Common myeloid progenitor, CD34-positive (primary cell): ENCODE measurements at regions not wholly inside any gene's neighbourhood (a gene's known extent, or its start where the extent isn't known, plus 50 kb on each side); places are given as distances from the start of the nearest gene placed in this dataset.

Experiments
- CTCF ChIA-PET: fragments of 350-600 bp; sonication (Branson Sonifier 250); formaldehyde crosslinking; loops from one replicate; lab custom pipeline; 2021; ENCODE audit warnings: antibody characterized with exemption; lab: Charles Lee
- POLR2A ChIA-PET: fragments of 350-600 bp; sonication (Branson Sonifier 250); formaldehyde crosslinking; loops from one replicate; lab custom pipeline; 2021; ENCODE audit warnings: antibody characterized with exemption; lab: Charles Lee
- DNase-seq, 3 donors: peaks; one replicate each; pipeline versions ENCODE4 v3.0.0 to v3.0.0-alpha.2; 2013
- H3K27ac ChIP-seq, 2 experiments: 1 replicate in 1 of 2; 2 replicates in 1 of 2; pipeline ENCODE4 v1.7.0; 2013; ENCODE audit warnings: inconsistent platforms in 2 of 2, low read length in 2 of 2, mild to moderate bottlenecking in 2 of 2, low read depth in 1 of 2, moderate library complexity in 1 of 2; ENCODE audit not compliant: severe bottlenecking in 2 of 2, insufficient read depth in 1 of 2, poor library complexity in 1 of 2
- H3K27me3 ChIP-seq, 5 experiments: replicated peaks in 2 of 5; 1 replicate in 3 of 5; 2 replicates in 2 of 5; pipeline versions ENCODE4 v1.6.1 to v1.7.0; 2013; ENCODE audit warnings: low read length in 4 of 5, mild to moderate bottlenecking in 2 of 5, moderate library complexity in 2 of 5, inconsistent platforms in 1 of 5; ENCODE audit not compliant: insufficient read depth in 5 of 5, control insufficient read depth in 4 of 5
- H3K36me3 ChIP-seq, 4 experiments: 1 replicate in 2 of 4; 2 replicates in 2 of 4; pipeline versions ENCODE4 v1.6.1 to v1.7.0; 2013; ENCODE audit warnings: low read length in 3 of 4, control low read depth in 1 of 4, mild to moderate bottlenecking in 1 of 4; ENCODE audit not compliant: control insufficient read depth in 4 of 4, insufficient read depth in 4 of 4
- H3K4me1 ChIP-seq, 4 experiments: 1 replicate in 3 of 4; 2 replicates in 1 of 4; pipeline versions ENCODE4 v1.6.1 to v1.7.1; 2013; ENCODE audit warnings: low read length in 3 of 4, mild to moderate bottlenecking in 3 of 4, control low read depth in 1 of 4, inconsistent platforms in 1 of 4, moderate library complexity in 1 of 4; ENCODE audit not compliant: control insufficient read depth in 4 of 4, insufficient read depth in 4 of 4; ENCODE audit errors: control extremely low read depth in 1 of 4
- H3K4me3 ChIP-seq, 7 experiments: 1 replicate in 4 of 7; 2 replicates in 3 of 7; pipeline versions ENCODE4 v1.5.1 to v1.7.0; 2013; ENCODE audit warnings: mild to moderate bottlenecking in 7 of 7, low read length in 6 of 7, moderate library complexity in 6 of 7, inconsistent platforms in 2 of 7, low read depth in 2 of 7, control low read depth in 1 of 7; ENCODE audit not compliant: insufficient read depth in 4 of 7, control insufficient read depth in 1 of 7; ENCODE audit errors: extremely low read depth in 1 of 7
- H3K9me3 ChIP-seq, 5 experiments: 1 replicate in 4 of 5; 2 replicates in 1 of 5; pipeline versions ENCODE4 v1.6.1 to v1.7.1; 2013; ENCODE audit warnings: low read length in 4 of 5, mild to moderate bottlenecking in 2 of 5, inconsistent platforms in 1 of 5, low read depth in 1 of 5, moderate library complexity in 1 of 5; ENCODE audit not compliant: control insufficient read depth in 4 of 5, insufficient read depth in 2 of 5; ENCODE audit errors: control extremely low read depth in 1 of 5
- WGBS: methylation state at CpG from one replicate; pipeline ENCODE4 v1.1.5; 2013; ENCODE audit not compliant: insufficient coverage; 5-methylcytosine and 5-hydroxymethylcytosine counted together

DNA sequence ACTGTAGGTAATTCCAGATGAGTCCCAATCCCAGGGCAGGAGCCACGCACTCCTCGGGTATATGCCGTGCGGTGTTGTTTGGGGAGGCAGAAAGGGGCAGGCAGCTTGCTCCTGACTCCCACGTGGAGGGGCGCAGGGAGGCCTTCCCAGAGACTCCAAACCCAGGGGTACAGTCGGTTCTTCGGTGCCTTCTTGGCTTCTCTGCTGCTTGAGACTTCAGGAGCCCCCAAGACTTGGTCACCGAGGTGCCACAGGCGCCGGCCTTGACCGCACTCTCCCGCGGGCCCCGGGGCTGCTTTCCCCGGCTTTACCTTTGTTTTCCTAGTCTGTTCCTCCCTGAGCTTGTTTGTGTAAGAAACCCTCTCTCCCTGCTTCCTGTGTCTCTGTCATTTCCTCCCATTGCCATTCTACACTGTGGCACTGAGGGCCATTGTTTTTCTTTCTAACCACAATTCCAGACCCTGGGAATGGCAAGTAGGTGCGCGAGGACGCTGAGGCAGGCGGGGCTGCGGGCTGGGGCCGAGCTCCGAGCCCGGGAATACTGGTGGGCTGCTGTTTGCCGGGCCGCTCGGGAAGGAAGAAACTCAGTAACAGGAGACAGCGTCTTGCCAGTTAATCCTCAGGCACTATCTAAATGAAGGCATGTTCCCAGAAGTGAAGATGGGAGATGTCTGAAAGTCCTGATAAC is 215.6 kb upstream of the HEY2 start:
- Histone ChIP-seq H3K4me1 (no peaks in the 10 kb centered on the region), H3K36me3 (no peaks in the 10 kb centered on the region), H3K9me3 (peaks cover 0 to 5% (median 0%) of the 10 kb centered on the region in 5 experiments), H3K27ac (no peak overlapping the region), H3K27me3 (peaks cover 0 to 46% (median 22%) of the 10 kb centered on the region in 5 experiments), H3K4me3 (peak overlapping the region in 1 of 7 experiments; percentile 44)
- POLR2A ChIA-PET, result no interaction called here
- CTCF ChIA-PET, result no interaction called here
- 32% methylated on average over 28 of the region's 28 CpGs for WGBS
- no peak for DNase-seq

DNA sequence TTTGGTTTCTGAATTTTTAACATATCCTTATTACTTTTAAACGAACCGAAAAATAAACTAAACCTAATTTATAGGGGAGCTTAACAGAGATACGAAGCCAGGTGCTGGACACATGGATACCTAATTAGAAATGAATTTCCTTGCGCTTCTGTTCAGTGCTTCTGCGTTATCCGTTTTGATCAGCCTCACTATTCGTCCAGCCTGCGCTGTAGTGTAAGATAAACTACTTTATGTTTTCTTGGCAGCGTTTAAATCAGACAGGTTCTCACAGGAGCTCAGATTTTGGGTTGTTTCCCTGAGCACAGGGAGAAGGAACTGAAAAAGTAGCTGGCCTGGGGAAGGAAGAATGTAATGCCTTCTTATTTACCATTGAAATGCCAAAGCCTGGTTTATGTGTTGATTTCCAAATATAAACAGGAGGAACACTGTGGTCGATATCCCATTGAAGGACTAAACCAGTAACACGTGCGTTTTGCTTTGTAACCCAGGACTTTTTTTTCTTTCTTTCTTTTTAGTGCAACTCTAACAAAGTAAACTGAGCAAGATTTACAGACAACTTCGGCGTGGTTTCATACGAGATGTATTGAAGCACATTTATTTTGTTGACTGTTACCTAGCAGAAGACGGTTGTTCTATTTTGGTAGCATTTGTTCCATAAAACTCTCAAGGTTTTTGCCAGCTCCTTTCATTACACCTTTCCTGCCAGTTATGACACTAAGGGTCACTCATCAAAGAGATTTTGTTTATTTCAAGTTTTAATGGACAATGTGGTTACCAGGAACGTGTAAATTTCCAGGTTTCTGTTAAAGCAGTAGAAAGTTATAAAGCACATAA is 214.8 kb upstream of the HEY2 start:
- no peaks in the 10 kb centered on the region for H3K36me3 ChIP-seq
- ChIA-PET POLR2A (interaction anchor here (0.6 kb wide), 1 partner anchor 1090 kb away, joined by 3 read pairs; no protein-coding TSS in a partner anchor), CTCF (no interaction called here)

DNA sequence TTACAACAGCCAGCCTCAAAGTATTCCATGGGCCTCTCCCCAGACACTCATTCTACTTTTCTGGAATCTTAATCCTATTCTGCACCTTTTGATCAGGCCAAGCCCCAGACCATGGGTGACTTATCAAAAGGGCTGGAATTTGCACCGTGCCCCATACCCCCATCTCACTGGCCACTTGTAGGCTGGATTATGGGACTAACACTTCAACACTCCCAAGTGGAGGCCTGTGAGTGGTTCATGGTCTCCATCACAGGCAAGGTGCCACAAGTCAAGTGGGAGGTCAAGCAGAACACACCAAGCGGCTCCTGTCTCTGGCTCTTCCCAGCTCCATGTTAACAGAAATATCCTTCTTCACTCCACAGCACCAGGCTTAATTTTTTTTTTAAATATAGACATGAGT is 212.3 kb upstream of the HEY2 start:
- ChIA-PET POLR2A (no interaction called here), CTCF (no interaction called here)
- Histone ChIP-seq H3K36me3 (no peaks in the 10 kb centered on the region), H3K4me1 (no peaks in the 10 kb centered on the region), H3K4me3 (no peak overlapping the region), H3K27ac (no peak overlapping the region), H3K27me3 (peaks cover 0 to 36% (median 21%) of the 10 kb centered on the region in 5 experiments), H3K9me3 (peaks cover 0 to 2% (median 0%) of the 10 kb centered on the region in 5 experiments)
- no peak for DNase-seq
- WGBS, result 100% methylated on average over 1 of the region's 2 CpGs

More for the DNA sequence above, 214.8 kb upstream of the HEY2 start:
- Histone ChIP-seq H3K27me3 (peaks cover 0 to 45% (median 21%) of the 10 kb centered on the region in 5 experiments), H3K27ac (no peak overlapping the region), H3K4me3 (peak overlapping the region in 1 of 7 experiments; percentile 44), H3K4me1 (no peaks in the 10 kb centered on the region), H3K9me3 (peaks cover 0 to 2% (median 0%) of the 10 kb centered on the region in 5 experiments)
- 19% methylated on average over 10 of the region's 17 CpGs for WGBS
- DNase-seq, result no peak

DNA sequence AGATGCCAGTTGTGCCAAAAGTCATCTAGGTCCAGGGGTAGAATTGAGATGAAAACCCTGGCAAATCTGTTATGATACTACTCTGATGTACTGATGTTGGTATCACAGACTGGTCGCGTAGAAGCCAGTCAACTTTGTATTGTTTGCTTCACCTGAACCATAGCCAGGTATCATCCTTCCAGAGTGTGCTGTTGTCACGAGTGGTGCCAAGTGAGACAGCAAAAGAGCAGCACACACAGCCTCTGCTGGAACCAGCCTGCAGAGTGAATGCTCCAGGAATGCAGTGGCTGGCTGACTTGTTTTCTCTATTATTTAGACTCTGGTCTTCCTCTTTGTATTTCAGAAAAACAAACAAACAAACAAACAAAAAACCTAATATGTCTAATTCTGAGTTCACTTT is 209.5 kb upstream of the HEY2 start:
- no peak for DNase-seq
- POLR2A ChIA-PET, result interaction anchor here (0.6 kb wide), 1 partner anchor 60 kb away, joined by 3 read pairs; no protein-coding TSS in a partner anchor
- peaks cover 0 to 10% (median 3%) of the 10 kb centered on the region in 5 experiments for H3K27me3 ChIP-seq
- H3K27ac ChIP-seq, result no peak overlapping the region
- CTCF ChIA-PET, result no interaction called here
- no peaks in the 10 kb centered on the region for H3K9me3 ChIP-seq
- no peak overlapping the region for H3K4me3 ChIP-seq
- H3K36me3 ChIP-seq, result no peaks in the 10 kb centered on the region
- no peaks in the 10 kb centered on the region for H3K4me1 ChIP-seq
- WGBS, result 100% methylated on average over 1 of the region's 3 CpGs

DNA sequence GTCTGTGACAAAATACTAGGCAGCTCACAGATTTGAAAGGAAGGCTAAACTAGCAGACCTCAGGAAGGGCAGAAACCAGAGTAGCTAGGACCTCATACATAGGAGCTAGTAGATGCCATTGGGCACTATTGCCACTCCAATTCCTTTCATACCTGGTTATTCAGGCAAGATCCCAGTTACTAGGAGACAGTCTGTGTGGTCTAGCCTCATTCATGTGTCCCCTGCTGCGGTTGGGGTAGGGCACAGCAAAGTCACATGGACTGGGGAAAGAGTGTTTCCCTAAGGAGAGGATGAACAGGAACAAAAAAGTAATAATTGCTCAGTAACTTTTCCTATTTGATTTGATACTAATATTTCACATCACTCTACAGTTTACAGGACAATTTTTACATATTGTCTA is 204.6 kb upstream of the HEY2 start:
- CTCF ChIA-PET, result no interaction called here
- Histone ChIP-seq H3K36me3 (no peaks in the 10 kb centered on the region), H3K4me1 (no peaks in the 10 kb centered on the region), H3K4me3 (no peak overlapping the region), H3K27ac (no peak overlapping the region), H3K27me3 (peaks cover 0 to 5% (median 0%) of the 10 kb centered on the region in 5 experiments), H3K9me3 (no peaks in the 10 kb centered on the region)
- DNase-seq, result no peak
- no CpG with 5 or more reads among the region's 1 CpG for WGBS
- POLR2A ChIA-PET, result no interaction called here

DNA sequence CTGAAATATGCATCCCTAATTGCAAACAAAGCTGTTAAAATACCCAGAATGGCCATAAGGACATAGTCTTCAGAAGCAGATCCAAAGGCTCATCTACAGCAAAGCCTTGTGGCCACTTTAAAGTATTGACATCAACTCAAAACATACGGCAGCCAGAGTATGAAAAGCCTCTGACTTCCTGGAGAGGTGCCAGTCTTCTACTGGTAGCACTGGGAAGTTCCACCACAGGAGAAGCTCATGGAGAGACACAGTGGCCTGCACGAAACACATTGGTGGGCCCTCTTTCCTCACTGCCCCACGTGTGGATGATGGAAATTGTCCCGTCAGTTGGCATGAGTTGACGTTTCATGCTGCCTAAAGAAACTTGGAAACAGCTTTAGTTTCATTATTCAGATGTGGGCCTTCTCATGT is 202.6 kb upstream of the HEY2 start:
- H3K9me3 ChIP-seq, result no peaks in the 10 kb centered on the region
- WGBS, result 93% methylated on average over 3 of the region's 5 CpGs
- peaks cover 0 to 3% (median 0%) of the 10 kb centered on the region in 5 experiments for H3K27me3 ChIP-seq
- ChIA-PET CTCF (no interaction called here), POLR2A (no interaction called here)
- H3K27ac ChIP-seq, result no peak overlapping the region
- no peak for DNase-seq
- no peak overlapping the region for H3K4me3 ChIP-seq
- no peaks in the 10 kb centered on the region for H3K36me3 ChIP-seq
- no peaks in the 10 kb centered on the region for H3K4me1 ChIP-seq

DNA sequence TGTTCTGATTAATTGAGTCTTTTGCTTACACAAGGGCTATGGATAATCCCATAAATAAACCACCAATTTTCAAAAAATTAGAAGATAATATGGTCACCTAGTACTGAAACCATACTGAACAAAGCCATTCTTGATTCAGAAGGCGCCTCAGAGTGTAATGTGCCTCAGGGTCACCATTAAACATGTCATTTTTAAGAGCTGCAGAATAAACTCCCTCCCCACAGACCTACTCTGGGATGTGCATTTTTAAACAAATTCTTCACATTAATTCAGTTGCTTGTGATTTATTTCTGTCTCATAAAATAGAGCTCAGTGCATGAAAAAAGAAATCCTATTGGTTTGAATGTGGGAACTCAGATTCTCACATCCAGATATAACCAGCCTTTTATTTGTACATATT is 202.1 kb upstream of the HEY2 start:
- no peaks in the 10 kb centered on the region for H3K9me3 ChIP-seq
- no peak for DNase-seq
- CTCF ChIA-PET, result no interaction called here
- H3K27me3 ChIP-seq, result peaks cover 0 to 3% (median 0%) of the 10 kb centered on the region in 5 experiments
- H3K27ac ChIP-seq, result no peak overlapping the region
- WGBS, result 100% methylated on average over 1 of the region's 1 CpG
- no peak overlapping the region for H3K4me3 ChIP-seq
- no peaks in the 10 kb centered on the region for H3K4me1 ChIP-seq
- H3K36me3 ChIP-seq, result no peaks in the 10 kb centered on the region
- POLR2A ChIA-PET, result no interaction called here
